Fibroblast of lung (primary cell): ENCODE measurements at regions not wholly inside any gene's neighbourhood (a gene's known extent, or its start where the extent isn't known, plus 50 kb on each side); places are given as distances from the start of the nearest gene placed in this dataset.
"Not testable (repeated sequence)": the region's sequence is repeated elsewhere in the genome, so short reads cannot be mapped to it uniquely, and the experiment has no call there.

ENCODE experiments used
- DNase-seq, 2 donors: peaks; one replicate each; pipeline versions ENCODE4 v3.0.0 to v3.0.0-alpha.2; 2010; ENCODE audit warnings: low read depth in 2 of 2
- H2AFZ ChIP-seq: 2 replicates; pipeline ENCODE4 v1.5.1; 2012; ENCODE audit warnings: low read length, control low read depth, inconsistent platforms
- H3K27ac ChIP-seq: 2 replicates; pipeline ENCODE4 v1.5.1; 2011; ENCODE audit warnings: low read length, control low read depth; ENCODE audit not compliant: insufficient read depth
- H3K27me3 ChIP-seq: 2 replicates; pipeline ENCODE4 v1.5.1; 2011; ENCODE audit warnings: mild to moderate bottlenecking, low read length; ENCODE audit not compliant: control insufficient read depth, insufficient read depth
- H3K36me3 ChIP-seq: 2 replicates; pipeline ENCODE4 v1.5.1; 2011; ENCODE audit warnings: low read length; ENCODE audit not compliant: control insufficient read depth, insufficient read depth
- H3K4me1 ChIP-seq: 2 replicates; pipeline ENCODE4 v1.5.1; 2011; ENCODE audit warnings: low read length; ENCODE audit not compliant: control insufficient read depth, insufficient read depth; ENCODE audit errors: extremely low read depth
- H3K4me2 ChIP-seq: 2 replicates; pipeline ENCODE4 v1.5.1; 2011; ENCODE audit warnings: low read length, control low read depth; ENCODE audit not compliant: insufficient read depth; ENCODE audit errors: extremely low read depth
- H3K4me3 ChIP-seq, 4 experiments: fragments of 200-600 bp in 1 of 4; sonication (generic) in 1 of 4; replicated peaks in 1 of 4; 2 replicates each; pipeline ENCODE4 v1.5.1; 2011 to 2016; ENCODE audit warnings: low read length in 4 of 4, low read depth in 3 of 4, mild to moderate bottlenecking in 3 of 4, control low read depth in 2 of 4, inconsistent platforms in 1 of 4, mixed read lengths in 1 of 4; ENCODE audit not compliant: insufficient read depth in 1 of 4; ENCODE audit errors: control extremely low read depth in 1 of 4
- H3K79me2 ChIP-seq: 2 replicates; pipeline ENCODE4 v1.5.1; 2012; ENCODE audit warnings: mild to moderate bottlenecking, low read length, inconsistent platforms; ENCODE audit not compliant: control insufficient read depth, insufficient read depth
- H3K9ac ChIP-seq: 2 replicates; pipeline ENCODE4 v1.5.1; 2011; ENCODE audit warnings: mild to moderate bottlenecking, low read length, control low read depth; ENCODE audit not compliant: insufficient read depth
- H3K9me3 ChIP-seq: 2 replicates; pipeline ENCODE4 v1.5.1; 2012; ENCODE audit warnings: low read depth, low read length; ENCODE audit not compliant: control insufficient read depth, insufficient read depth
- H4K20me1 ChIP-seq: 2 replicates; pipeline ENCODE4 v1.5.1; 2011; ENCODE audit warnings: low read length; ENCODE audit not compliant: control insufficient read depth, insufficient read depth; ENCODE audit errors: extremely low read depth
- EZH2 ChIP-seq: IDR thresholded peaks from 2 replicates; pipeline ENCODE4 v1.5.1; 2012; ENCODE audit warnings: low read length, control low read depth, mild to moderate bottlenecking; ENCODE audit errors: missing control alignments
- TF ChIP-seq, protein P1 (sequence below), 2 donors: IDR thresholded peaks in 1 of 2; conservative IDR thresholded peaks in 1 of 2; 1 replicate in 1 of 2; 2 replicates in 1 of 2; pipeline ENCODE4 v1.5.1; 2011 to 2012; ENCODE audit warnings: low read length in 2 of 2, control low read depth in 1 of 2, inconsistent platforms in 1 of 2, low read depth in 1 of 2, mild to moderate bottlenecking in 1 of 2

DNA sequence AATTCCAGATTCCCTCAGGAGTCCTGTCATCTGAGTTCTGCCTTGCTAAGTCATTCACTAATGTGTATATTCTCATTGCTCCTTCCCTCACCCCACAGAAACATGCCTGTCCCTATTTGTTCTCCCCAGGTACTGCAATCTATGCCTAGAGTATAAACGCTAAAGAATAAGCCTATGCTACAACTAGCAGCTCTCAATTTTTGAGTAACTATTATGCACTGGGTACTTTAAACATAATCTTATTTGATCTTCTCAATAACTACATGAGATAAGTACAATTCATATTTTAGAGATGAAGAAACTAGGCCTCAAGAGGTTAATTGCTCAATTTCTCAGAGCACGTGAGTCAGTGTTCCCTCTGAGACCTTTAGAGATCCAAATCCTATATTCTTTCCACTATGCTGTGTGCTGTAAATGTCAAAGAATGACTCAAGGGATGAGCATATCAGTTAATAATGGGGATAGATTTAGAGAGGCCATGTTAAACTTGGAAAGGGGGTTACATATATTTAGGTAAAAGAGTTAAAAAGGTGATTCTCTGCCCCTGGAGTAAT, 423.8 kb upstream of the ADGRB3 start:
- no peaks in the 10 kb centered on the region for H3K27me3 ChIP-seq
- H3K36me3 ChIP-seq = no peaks in the 10 kb centered on the region
- H3K9ac ChIP-seq = no peak overlapping the region
- TF ChIP-seq, protein P1, sequence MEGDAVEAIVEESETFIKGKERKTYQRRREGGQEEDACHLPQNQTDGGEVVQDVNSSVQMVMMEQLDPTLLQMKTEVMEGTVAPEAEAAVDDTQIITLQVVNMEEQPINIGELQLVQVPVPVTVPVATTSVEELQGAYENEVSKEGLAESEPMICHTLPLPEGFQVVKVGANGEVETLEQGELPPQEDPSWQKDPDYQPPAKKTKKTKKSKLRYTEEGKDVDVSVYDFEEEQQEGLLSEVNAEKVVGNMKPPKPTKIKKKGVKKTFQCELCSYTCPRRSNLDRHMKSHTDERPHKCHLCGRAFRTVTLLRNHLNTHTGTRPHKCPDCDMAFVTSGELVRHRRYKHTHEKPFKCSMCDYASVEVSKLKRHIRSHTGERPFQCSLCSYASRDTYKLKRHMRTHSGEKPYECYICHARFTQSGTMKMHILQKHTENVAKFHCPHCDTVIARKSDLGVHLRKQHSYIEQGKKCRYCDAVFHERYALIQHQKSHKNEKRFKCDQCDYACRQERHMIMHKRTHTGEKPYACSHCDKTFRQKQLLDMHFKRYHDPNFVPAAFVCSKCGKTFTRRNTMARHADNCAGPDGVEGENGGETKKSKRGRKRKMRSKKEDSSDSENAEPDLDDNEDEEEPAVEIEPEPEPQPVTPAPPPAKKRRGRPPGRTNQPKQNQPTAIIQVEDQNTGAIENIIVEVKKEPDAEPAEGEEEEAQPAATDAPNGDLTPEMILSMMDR (conservative IDR thresholded peaks at IDR 0.05 in 1 of 2, IDR thresholded peaks at IDR 0.05 in 1 of 2; ENCODE audit: low read depth in 1 of 2, low read length in 2 of 2) = no peak
- no peak for TF ChIP-seq EZH2
- H3K27ac ChIP-seq = no peak overlapping the region
- no peak overlapping the region for H3K4me3 ChIP-seq
- H3K9me3 ChIP-seq = no peaks in the 10 kb centered on the region
- no peaks in the 10 kb centered on the region for H4K20me1 ChIP-seq
- peak in 1 of 2 donors; percentile 56 for DNase-seq
- no peak overlapping the region for H2AFZ ChIP-seq
- no peaks in the 10 kb centered on the region for H3K4me1 ChIP-seq
- H3K79me2 ChIP-seq = no peaks in the 10 kb centered on the region
- no peak overlapping the region for H3K4me2 ChIP-seq

DNA sequence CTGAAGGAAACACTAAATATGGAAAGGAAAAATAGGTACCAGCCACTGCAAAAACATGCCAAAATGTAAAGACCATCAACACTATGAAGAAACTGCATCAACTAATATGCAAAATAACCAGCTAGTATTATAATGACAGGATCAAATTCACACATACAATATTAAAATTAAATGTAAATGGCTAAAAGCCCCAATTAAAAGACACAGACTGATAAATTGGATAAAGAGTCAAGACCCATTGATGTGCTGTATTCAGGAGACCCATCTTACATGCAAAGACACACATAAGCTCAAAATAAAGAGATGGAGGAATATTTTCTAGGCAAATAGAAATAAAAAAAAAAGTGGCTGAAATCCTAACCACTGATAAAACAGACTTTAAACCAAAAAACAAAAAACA, 427.5 kb upstream of the ADGRB3 start:
- H3K27ac ChIP-seq, H3K4me3 ChIP-seq, H3K79me2 ChIP-seq, DNase-seq, H4K20me1 ChIP-seq, H3K9me3 ChIP-seq, H3K27me3 ChIP-seq, H3K4me2 ChIP-seq, H3K9ac ChIP-seq, H3K4me1 ChIP-seq, H2AFZ ChIP-seq, H3K36me3 ChIP-seq: not testable (repeated sequence)

DNA sequence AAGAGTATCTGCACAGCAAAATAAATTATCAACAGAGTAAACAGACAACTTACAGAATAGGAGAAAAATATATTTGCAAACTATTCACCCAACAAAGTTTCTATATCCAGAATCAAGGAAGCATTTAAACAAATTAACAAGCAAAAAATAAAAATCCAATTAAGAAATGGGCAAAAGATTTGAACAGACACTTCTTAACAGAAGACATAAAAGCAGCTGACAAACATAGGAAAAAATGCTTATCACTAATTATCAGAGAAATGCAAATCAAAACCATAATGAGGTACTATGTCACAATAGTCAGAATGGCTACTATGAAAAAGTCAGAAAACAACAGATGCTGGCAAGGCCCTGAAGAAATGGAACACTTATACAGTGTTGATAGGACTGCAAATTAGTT, 434.2 kb upstream of the ADGRB3 start:
- Histone ChIP-seq H3K27ac (no peak overlapping the region), H3K36me3 (no peaks in the 10 kb centered on the region), H3K9me3 (no peaks in the 10 kb centered on the region), H2AFZ (no peak overlapping the region), H3K4me3 (no peak overlapping the region), H3K27me3 (no peaks in the 10 kb centered on the region), H4K20me1 (no peaks in the 10 kb centered on the region), H3K9ac (no peak overlapping the region), H3K4me2 (no peak overlapping the region), H3K4me1 (no peaks in the 10 kb centered on the region), H3K79me2 (no peaks in the 10 kb centered on the region)
- TF ChIP-seq, protein P1 (conservative IDR thresholded peaks at IDR 0.05 in 1 of 2, IDR thresholded peaks at IDR 0.05 in 1 of 2; ENCODE audit: low read depth in 1 of 2, low read length in 2 of 2) = no peak
- TF ChIP-seq EZH2 = no peak
- no peak for DNase-seq
